ENCODE measurements at regions not wholly inside any gene's neighbourhood (a gene's known extent, or its start where the extent isn't known, plus 50 kb on each side); places are given as distances from the start of the nearest gene placed in this dataset.
"Not testable (repeated sequence)": the region's sequence is repeated elsewhere in the genome, so short reads cannot be mapped to it uniquely, and the experiment has no call there.

GRCh38 chr5:82748688-82749460, 328.3 kb downstream of the TMEM167A start:
- DNase-seq: no peak

- DNase-seq: no peak
These were observed 329.2 kb downstream of the TMEM167A start for GRCh38 chr5:82747986-82748385.

DNA sequence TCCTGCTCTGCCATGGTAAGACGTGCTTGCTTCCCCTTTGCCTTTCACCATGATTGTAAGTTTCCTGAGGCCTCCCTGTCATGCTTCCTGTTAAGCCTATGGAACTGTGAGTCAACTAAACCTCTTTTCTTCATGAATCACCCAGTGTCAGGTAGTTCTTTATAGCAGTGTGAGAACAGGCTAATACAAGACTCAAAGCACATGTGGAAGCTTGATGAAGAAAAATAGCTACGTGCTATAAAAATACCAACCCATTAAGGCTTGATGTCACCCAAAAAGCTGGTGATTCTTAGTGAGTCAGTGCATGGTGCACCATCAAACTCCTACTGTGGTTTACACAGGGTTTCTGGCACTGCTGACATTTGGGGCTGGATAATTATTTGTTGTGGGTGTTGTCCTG, 332.2 kb downstream of the TMEM167A start:
- DNase-seq: no peak

- no peak for DNase-seq
These were observed 338.4 kb downstream of the TMEM167A start for GRCh38 chr5:82738681-82739269.

- no peak for DNase-seq
These were observed 341.9 kb downstream of the TMEM167A start for GRCh38 chr5:82735160-82735789.

DNA sequence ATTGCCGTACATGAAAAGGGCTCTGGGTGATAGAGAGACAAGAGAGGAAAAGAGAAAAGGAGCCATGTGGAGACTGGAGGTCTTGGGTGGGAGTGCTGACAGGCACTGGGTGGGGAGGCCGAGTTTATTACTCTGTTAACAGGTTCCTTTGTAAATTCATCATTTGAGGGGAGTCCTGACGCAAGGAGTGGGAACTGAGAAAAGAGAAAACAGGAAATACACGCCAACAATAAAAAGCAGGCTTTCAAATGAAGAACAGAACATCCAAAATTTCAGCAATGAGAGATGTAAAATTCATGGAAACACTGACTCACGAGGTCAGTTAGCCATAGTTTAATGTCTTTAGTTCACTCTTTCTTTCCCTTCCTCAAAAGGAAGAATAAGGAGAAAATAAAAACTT, 342.8 kb downstream of the TMEM167A start:
- no peak for DNase-seq

DNA sequence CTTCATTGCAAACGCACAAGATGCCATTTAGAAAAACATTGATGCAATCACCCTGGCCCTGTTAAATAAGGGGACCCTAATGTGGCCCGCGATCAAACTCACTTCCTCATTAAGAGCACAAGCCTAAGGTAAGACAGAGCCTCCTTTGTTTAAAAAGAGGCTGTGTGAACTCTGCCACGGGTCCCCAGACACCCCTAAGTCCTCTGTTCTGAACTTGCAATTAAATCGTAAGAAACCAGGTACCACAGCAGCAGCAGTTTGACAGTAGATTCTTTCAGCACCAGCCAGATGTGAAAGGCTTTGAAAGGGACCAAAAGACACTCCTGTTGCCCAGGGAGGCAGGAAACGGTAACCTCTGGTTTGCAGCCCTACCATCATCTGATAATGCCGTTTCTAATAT, 346.3 kb downstream of the TMEM167A start:
- DNase-seq: no peak

DNA sequence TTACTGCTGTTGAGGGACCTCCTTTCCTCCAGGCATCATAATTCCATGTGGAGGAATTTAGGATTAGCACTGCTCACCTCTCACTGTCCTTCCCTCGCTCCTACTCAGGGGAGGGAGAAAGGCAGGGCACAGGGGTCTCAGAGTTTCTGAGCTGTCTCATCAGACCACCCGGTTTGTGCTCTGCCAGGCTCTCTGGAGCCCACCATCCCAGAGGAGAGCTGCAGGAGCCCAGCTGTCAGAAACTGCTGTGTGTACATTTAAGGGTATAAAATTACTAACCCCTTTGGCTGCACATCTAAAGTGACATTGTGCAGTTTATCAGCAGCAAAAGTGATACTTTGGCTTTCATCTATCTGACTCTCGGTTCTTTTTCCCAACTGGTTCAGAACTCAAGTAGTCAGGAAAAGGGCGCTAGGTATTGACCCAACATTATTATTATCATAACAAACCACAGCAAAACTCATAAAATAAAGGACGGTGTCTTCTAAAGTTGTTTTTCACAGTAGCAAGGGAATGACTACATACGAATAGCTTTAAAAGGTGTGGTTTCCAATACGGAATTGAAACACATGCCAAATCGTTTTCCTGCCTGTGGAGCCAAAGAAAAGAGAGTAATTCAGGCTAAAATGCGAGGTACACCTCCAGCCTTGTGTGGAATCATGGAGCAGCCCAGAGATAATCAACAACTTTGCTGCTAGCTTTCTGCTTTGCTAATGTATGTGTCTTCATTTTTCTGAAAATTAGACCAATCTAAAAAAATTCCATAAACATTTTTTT, 348.1 kb downstream of the TMEM167A start:
- no peak for DNase-seq

DNA sequence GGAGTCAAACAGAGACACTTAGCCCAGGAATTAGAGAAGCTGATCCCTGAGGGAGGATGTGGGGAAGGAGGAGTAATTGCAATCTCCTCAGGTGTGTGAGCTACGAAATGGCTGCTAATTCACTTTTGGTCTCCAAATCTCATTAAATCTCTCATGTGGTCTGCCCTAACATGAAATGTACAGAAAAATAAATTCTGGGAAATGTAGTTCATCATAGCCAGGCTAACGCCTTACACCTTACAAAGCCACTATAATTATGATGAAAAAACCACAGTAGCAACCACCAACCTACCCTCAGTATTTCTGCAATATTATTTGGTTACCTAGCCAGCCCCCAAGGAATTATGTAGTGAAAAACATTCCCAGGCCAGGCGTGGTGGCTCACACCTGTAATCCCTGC, 354.0 kb downstream of the TMEM167A start:
- no peak for DNase-seq

- DNase-seq: no peak
These were observed 356.1 kb downstream of the TMEM167A start for GRCh38 chr5:82721087-82721410.

DNA sequence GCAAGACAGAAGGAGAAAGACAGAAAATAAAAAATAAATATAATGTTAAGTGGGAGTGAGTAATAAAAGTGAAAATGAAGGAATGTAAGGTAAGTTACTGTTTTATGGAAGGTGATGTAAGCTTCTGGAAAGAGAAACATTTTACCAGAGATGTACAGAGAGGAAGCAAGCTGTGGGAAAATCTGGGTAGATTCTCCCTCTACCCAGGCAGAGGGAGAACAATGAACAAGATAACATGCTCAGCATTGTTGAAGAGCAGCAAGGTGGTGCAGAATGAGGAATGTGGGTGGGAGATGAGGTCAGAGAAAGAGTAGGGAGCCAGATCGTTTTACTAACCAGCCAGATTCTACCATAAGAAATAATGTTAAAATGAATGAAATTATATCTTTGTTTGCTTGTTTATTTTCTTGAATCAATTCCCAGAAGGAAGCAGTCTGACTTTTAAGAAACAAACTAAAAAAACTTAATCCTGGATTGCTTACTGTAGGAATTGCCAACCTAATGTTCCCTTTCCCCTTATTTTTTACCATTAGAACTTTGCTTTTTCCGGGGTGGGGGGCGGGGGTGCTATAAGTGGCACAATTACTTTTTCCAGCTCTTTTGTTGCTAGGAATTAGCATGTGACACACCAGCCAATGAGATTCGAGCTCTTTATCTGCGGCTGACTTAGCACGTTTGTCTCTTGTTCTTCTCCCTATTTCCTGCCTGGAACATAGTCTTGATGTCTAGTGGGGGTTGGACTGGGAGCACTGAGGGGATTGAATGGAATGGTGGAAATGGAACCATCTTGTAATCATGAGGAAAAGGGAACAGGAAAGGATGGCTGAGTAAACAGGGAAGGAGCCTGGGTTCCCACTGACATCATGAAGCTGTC, 356.7 kb downstream of the TMEM167A start:
- no peak for DNase-seq

DNA sequence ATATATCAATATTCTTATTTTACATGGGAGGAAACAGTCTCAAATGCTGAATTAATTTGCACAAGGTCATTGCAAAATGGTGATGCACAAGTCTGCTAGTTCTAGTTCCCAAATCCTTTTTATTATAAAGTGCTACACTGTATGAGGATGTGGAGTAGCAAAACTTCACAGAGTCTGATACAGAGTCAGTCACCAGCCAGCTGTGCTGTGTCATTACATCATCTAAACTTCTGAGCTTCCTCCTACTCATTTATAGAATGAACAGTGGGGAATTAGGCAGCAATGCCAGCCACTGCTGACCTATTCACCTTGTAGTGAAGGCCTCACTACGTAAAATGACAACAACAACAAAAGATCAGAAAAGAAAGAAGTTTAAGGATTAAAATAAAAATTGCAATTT, 357.8 kb downstream of the TMEM167A start:
- DNase-seq: no peak

DNA sequence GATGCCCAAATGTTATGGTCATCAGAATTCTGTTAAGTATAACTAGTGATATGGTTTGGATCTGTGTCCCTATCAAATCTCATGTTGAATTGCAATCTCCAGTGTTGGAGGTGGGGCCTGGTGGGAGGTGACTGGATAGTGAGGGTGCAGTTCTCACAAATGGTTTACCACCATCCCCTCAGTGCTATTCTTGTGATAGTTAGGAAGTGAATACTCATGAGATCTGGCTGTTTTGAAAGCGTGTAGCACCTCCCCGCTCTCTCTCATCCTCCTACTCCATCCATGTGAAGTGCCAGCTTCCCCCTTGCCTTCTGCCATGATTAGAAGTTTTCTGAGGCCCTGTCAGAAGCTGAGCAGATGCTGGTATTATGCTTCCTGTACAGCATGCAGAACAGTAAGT, 359.5 kb downstream of the TMEM167A start:
- no peak for DNase-seq

GRCh38 chr5:82714732-82715131, 362.5 kb downstream of the TMEM167A start:
- not testable (repeated sequence) for DNase-seq

DNA sequence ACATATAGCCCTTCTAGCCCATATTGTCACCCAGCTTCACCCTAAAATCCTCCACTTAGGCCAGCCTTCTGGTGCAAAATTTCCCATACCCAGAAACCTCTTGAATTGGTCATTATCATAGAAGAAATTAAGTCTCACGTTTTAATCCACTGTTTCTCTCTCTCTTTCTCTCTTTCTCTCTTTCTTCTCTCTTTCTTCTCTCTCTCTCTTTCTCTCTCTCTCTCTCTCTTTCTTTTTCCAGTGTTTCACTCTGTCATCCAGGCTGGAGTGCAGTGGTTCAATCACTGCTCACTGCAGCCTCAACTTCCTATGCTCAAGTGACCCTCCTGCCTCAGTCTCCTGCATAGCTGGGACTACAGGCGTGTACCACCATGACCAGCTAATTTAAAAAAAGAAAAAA, 363.4 kb downstream of the TMEM167A start:
- DNase-seq: no peak

- no peak for DNase-seq
These were observed 369.5 kb downstream of the TMEM167A start for GRCh38 chr5:82707741-82708140.

- no peak for DNase-seq
These were observed 372.8 kb downstream of the TMEM167A start for GRCh38 chr5:82704381-82704780.

DNA sequence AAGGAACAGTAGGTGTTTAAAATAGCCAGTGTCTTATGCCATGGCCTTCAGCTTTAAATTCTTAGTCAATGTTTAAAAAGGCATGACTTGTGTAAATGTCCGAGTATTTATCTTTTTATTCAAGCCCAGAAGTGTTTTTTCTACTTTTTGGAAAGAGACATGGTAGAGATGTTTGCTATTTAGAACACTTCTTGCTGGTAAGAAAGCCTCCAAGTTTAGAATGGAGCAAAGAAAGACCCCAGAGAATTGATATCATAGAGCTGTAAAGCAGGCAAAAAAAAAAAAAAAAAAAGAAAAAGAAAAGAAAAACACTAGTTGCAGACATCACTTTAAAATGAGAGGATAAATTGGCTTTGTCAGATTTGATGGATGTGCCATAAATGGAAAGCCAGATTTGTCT, 375.1 kb downstream of the TMEM167A start:
- no peak for DNase-seq

- no peak for DNase-seq
These were observed 377.5 kb downstream of the TMEM167A start for GRCh38 chr5:82699737-82700136.

- no peak for DNase-seq
These were observed 379.2 kb downstream of the TMEM167A start for GRCh38 chr5:82698026-82698425.

- DNase-seq: no peak
These were observed 382.4 kb downstream of the TMEM167A start for GRCh38 chr5:82694711-82695285.

- no peak for DNase-seq
These were observed 384.4 kb downstream of the TMEM167A start for GRCh38 chr5:82692826-82693225.

All from activated naive CD4-positive, alpha-beta T cell treated with Interleukin-2 at 50 U/mL for 16 hours (primary cell).